OCI-LY1 (cell line): ENCODE measurements at regions not wholly inside any gene's neighbourhood (a gene's known extent, or its start where the extent isn't known, plus 50 kb on each side); places are given as distances from the start of the nearest gene placed in this dataset.

Experiments used
- H2AFZ ChIP-seq: fragments of 200-600 bp; sonication (generic), shearing (Covaris generic); 2 replicates; pipeline ENCODE4 v1.6.0; 2014; ENCODE audit warnings: antibody characterized with exemption, mild to moderate bottlenecking, low read length
- H3F3A ChIP-seq: fragments of 200-600 bp; sonication (generic), shearing (Covaris generic); 2 replicates; pipeline ENCODE4 v1.6.0; 2014; ENCODE audit warnings: mild to moderate bottlenecking, antibody characterized with exemption, low read length, moderate library complexity; ENCODE audit not compliant: insufficient read depth
- H3K27ac ChIP-seq: fragments of 200-600 bp; sonication (generic); 2 replicates; pipeline ENCODE4 v1.5.1; 2014; ENCODE audit warnings: low read length, mixed run types, mild to moderate bottlenecking, low read depth; ENCODE audit not compliant: poor library complexity, severe bottlenecking
- H3K27me3 ChIP-seq: fragments of 200-600 bp; sonication (generic); 2 replicates; pipeline ENCODE4 v1.6.0; 2014; ENCODE audit warnings: antibody characterized with exemption, mild to moderate bottlenecking, low read length, moderate library complexity; ENCODE audit not compliant: insufficient read depth
- H3K36me3 ChIP-seq: fragments of 200-600 bp; sonication (generic); 2 replicates; pipeline ENCODE4 v1.6.1; 2014; ENCODE audit warnings: mild to moderate bottlenecking, antibody characterized with exemption, low read length, moderate library complexity, mixed read lengths; ENCODE audit not compliant: insufficient read depth
- H3K4me1 ChIP-seq: fragments of 200-600 bp; sonication (generic); 2 replicates; pipeline ENCODE4 v1.5.1; 2014; ENCODE audit warnings: mild to moderate bottlenecking, low read length, moderate library complexity; ENCODE audit not compliant: insufficient read depth, severe bottlenecking
- H3K4me2 ChIP-seq: fragments of 200-600 bp; sonication (generic), shearing (Covaris generic); 2 replicates; pipeline ENCODE4 v1.6.1; 2014; ENCODE audit warnings: low read length
- H3K4me3 ChIP-seq: fragments of 200-600 bp; sonication (generic); 2 replicates; pipeline ENCODE4 v1.5.1; 2014; ENCODE audit warnings: low read length, low read depth, mild to moderate bottlenecking, mixed read lengths; ENCODE audit not compliant: poor library complexity, severe bottlenecking
- H3K79me2 ChIP-seq: fragments of 200-600 bp; shearing (Covaris generic); 2 replicates; pipeline ENCODE4 v1.6.1; 2016; ENCODE audit warnings: mixed run types, low read length, mixed read lengths; ENCODE audit not compliant: insufficient read depth
- H3K9ac ChIP-seq: fragments of 200-600 bp; sonication (generic), shearing (Covaris generic); 2 replicates; pipeline ENCODE4 v1.6.1; 2014; ENCODE audit warnings: mild to moderate bottlenecking, low read length, mixed read lengths
- H3K9me2 ChIP-seq: fragments of 200-600 bp; sonication (generic), shearing (Covaris generic); 2 replicates; pipeline ENCODE4 v1.6.1; 2014; ENCODE audit warnings: low read depth, mild to moderate bottlenecking, low read length, mixed read lengths
- H3K9me3 ChIP-seq: fragments of 200-600 bp; shearing (Covaris generic); 2 replicates; pipeline ENCODE4 v1.6.1; 2014; ENCODE audit warnings: low read length, mixed read lengths
- H4K20me1 ChIP-seq: fragments of 200-600 bp; sonication (generic), shearing (Covaris generic); 2 replicates; pipeline ENCODE4 v1.6.0; 2016; ENCODE audit warnings: mild to moderate bottlenecking, low read length; ENCODE audit not compliant: insufficient read depth
- CTCF ChIP-seq: fragments of 200-600 bp; sonication (generic), shearing (Covaris generic); IDR thresholded peaks from 2 replicates; pipeline ENCODE4 v1.5.1; 2017; ENCODE audit warnings: mild to moderate bottlenecking, antibody characterized with exemption, low read length, moderate library complexity, mixed read lengths
- EZH2 ChIP-seq: fragments of 200-600 bp; sonication (generic), shearing (Covaris generic); IDR thresholded peaks from 2 replicates; pipeline ENCODE4 v1.8.0; 2017; ENCODE audit warnings: borderline replicate concordance, mixed run types, mild to moderate bottlenecking, antibody characterized with exemption, low read length, moderate library complexity, mixed read lengths

GRCh38 chr1:58946390-58946789 lies 162.5 kb upstream of the JUN start:
- no peak overlapping the region for H2AFZ ChIP-seq
- H3K4me3 ChIP-seq, result no peak overlapping the region
- H3F3A ChIP-seq, result no peaks in the 10 kb centered on the region
- H3K27ac ChIP-seq, result no peak overlapping the region
- no peaks in the 10 kb centered on the region for H4K20me1 ChIP-seq
- no peaks in the 10 kb centered on the region for H3K4me1 ChIP-seq
- H3K9ac ChIP-seq, result no peak overlapping the region
- no peaks in the 10 kb centered on the region for H3K27me3 ChIP-seq
- no peak overlapping the region for H3K4me2 ChIP-seq
- TF ChIP-seq EZH2 (no peak), CTCF (no peak)
- H3K9me3 ChIP-seq, result no peaks in the 10 kb centered on the region
- H3K36me3 ChIP-seq, result no peaks in the 10 kb centered on the region; the same call in 1 of the 2 replicates
- no peaks in the 10 kb centered on the region for H3K9me2 ChIP-seq
- no peaks in the 10 kb centered on the region for H3K79me2 ChIP-seq

DNA sequence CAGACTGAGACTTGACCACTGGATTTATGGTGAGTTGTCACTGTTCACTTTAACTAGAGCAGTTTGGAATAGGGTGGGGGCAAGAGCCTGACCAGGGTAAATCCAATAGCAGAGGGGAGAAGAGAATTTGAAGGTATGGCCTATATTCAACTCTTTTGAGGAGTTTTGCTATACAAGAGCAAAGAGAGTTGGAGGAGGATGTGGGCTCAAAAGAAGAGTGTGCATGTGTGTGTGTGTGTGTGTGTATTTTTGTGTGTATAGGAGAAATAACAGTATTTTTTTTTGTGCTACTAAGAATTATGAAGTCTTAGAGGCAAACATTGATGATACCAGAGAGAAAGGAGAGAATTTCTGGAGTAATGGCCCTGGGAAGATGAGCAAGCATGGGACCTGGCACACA lies 164.8 kb upstream of the JUN start:
- H3K9me2 ChIP-seq, result no peaks in the 10 kb centered on the region
- H4K20me1 ChIP-seq, result no peaks in the 10 kb centered on the region
- H3K27me3 ChIP-seq, result no peaks in the 10 kb centered on the region
- H3F3A ChIP-seq, result no peaks in the 10 kb centered on the region
- no peak overlapping the region for H2AFZ ChIP-seq
- H3K4me1 ChIP-seq, result no peaks in the 10 kb centered on the region
- H3K79me2 ChIP-seq, result no peaks in the 10 kb centered on the region
- H3K27ac ChIP-seq, result no peak overlapping the region
- H3K36me3 ChIP-seq, result no peaks in the 10 kb centered on the region; the same call in 1 of the 2 replicates
- H3K9ac ChIP-seq, result no peak overlapping the region
- no peak overlapping the region for H3K4me3 ChIP-seq
- no peaks in the 10 kb centered on the region for H3K9me3 ChIP-seq
- no peak overlapping the region for H3K4me2 ChIP-seq
- TF ChIP-seq EZH2, result no peak
- TF ChIP-seq CTCF, result no peak

- TF ChIP-seq CTCF, result no peak
- no peak for TF ChIP-seq EZH2
- Histone ChIP-seq H3K9me2 (no peaks in the 10 kb centered on the region), H3K36me3 (no peaks in the 10 kb centered on the region; the same call in 1 of the 2 replicates), H3F3A (no peaks in the 10 kb centered on the region), H3K27ac (no peak overlapping the region), H3K79me2 (no peaks in the 10 kb centered on the region), H2AFZ (no peak overlapping the region), H3K27me3 (no peaks in the 10 kb centered on the region), H3K4me3 (no peak overlapping the region), H3K9ac (no peak overlapping the region), H4K20me1 (no peaks in the 10 kb centered on the region), H3K4me2 (no peak overlapping the region), H3K9me3 (no peaks in the 10 kb centered on the region), H3K4me1 (no peaks in the 10 kb centered on the region)
These were observed 165.8 kb upstream of the JUN start for GRCh38 chr1:58949551-58950220.
